GM19372 (cell line): ENCODE measurements at regions not wholly inside any gene's neighbourhood (a gene's known extent, or its start where the extent isn't known, plus 50 kb on each side); places are given as distances from the start of the nearest gene placed in this dataset.
"Not testable (repeated sequence)": the region's sequence is repeated elsewhere in the genome, so short reads cannot be mapped to it uniquely, and the experiment has no call there.

Source experiments
- ATAC-seq: cut with Tn5 transposase; IDR thresholded peaks from one replicate; pipeline ENCODE4 v1.9.1; 2021; ENCODE audit warnings: mild to moderate bottlenecking, low read depth, moderate library complexity; ENCODE audit not compliant: unreplicated experiment

- no peak for ATAC-seq
Observed at GRCh38 chr4:64738240-64738639, 329.0 kb upstream of the TECRL start.

GRCh38 chr4:64737854-64738138 is 328.5 kb upstream of the TECRL start:
- ATAC-seq: not testable (repeated sequence)

- ATAC-seq: no peak
Observed at GRCh38 chr4:64737026-64737853, 328.0 kb upstream of the TECRL start.

- no peak for ATAC-seq
Observed at GRCh38 chr4:64729561-64729960, 320.3 kb upstream of the TECRL start.

GRCh38 chr4:64727960-64728359 is 318.7 kb upstream of the TECRL start:
- ATAC-seq: no peak

GRCh38 chr4:64727391-64727790 is 318.1 kb upstream of the TECRL start:
- not testable (repeated sequence) for ATAC-seq

GRCh38 chr4:64724689-64725088 is 315.4 kb upstream of the TECRL start:
- ATAC-seq: no peak

- ATAC-seq: no peak
Observed at GRCh38 chr4:64721106-64721505, 311.9 kb upstream of the TECRL start.

- ATAC-seq: no peak
Observed at GRCh38 chr4:64718091-64718490, 308.8 kb upstream of the TECRL start.

- ATAC-seq: no peak
Observed at GRCh38 chr4:64715741-64716140, 306.5 kb upstream of the TECRL start.

GRCh38 chr4:64713256-64713840 is 304.1 kb upstream of the TECRL start:
- ATAC-seq: peak; percentile 69

- ATAC-seq: no peak
Observed at GRCh38 chr4:64712590-64712989, 303.3 kb upstream of the TECRL start.

- no peak for ATAC-seq
Observed at GRCh38 chr4:64705989-64706388, 296.7 kb upstream of the TECRL start.

- ATAC-seq: no peak
Observed at GRCh38 chr4:64698171-64698570, 288.9 kb upstream of the TECRL start.

GRCh38 chr4:64682946-64683345 is 273.7 kb upstream of the TECRL start:
- ATAC-seq: no peak

- no peak for ATAC-seq
Observed at GRCh38 chr4:64682481-64682880, 273.2 kb upstream of the TECRL start.

GRCh38 chr4:64673121-64673520 is 263.9 kb upstream of the TECRL start:
- not testable (repeated sequence) for ATAC-seq

- ATAC-seq: no peak
Observed at GRCh38 chr4:64670647-64671046, 261.4 kb upstream of the TECRL start.

GRCh38 chr4:64643841-64644240 is 234.6 kb upstream of the TECRL start:
- ATAC-seq: no peak

GRCh38 chr4:64642936-64643335 is 233.7 kb upstream of the TECRL start:
- no peak for ATAC-seq

- ATAC-seq: not testable (repeated sequence)
Observed at GRCh38 chr4:64640402-64640801, 231.2 kb upstream of the TECRL start.

GRCh38 chr4:64625438-64625837 is 216.2 kb upstream of the TECRL start:
- no peak for ATAC-seq
